Activated CD8-positive, alpha-beta memory T cell treated with anti-CD3 and anti-CD28 coated beads for 36 hours (primary cell): ENCODE measurements at regions not wholly inside any gene's neighbourhood (a gene's known extent, or its start where the extent isn't known, plus 50 kb on each side); places are given as distances from the start of the nearest gene placed in this dataset.
"Not testable (repeated sequence)": the region's sequence is repeated elsewhere in the genome, so short reads cannot be mapped to it uniquely, and the experiment has no call there.

Experiments
- CTCF ChIA-PET: fragments of 350-600 bp; sonication (Branson Sonifier 250); formaldehyde crosslinking; loops from one replicate; lab custom pipeline; 2021; ENCODE audit warnings: antibody characterized with exemption; lab: Charles Lee
- POLR2A ChIA-PET: fragments of 350-600 bp; sonication (Branson Sonifier 250); formaldehyde crosslinking; loops from one replicate; lab custom pipeline; 2021; ENCODE audit warnings: antibody characterized with exemption; lab: Charles Lee

DNA sequence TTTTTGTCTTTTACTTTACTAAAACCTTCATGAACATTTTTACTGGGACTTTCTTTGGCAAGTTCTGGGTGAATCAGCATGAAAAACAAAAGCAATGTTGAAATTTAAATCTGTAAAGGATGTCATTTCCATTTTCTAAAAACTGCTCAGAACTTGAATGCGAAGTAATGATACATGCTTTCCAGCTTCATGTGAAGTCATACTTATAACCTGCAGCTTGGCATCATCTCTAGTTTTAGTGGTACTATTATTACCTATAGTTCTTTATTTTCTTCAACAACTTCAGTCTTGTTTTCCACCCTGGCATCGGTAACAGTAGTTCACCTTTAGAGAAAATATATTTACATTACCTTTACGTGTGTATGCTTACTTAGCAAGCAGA is 421.4 kb upstream of the DIPK2B start:
- ChIA-PET POLR2A (interaction anchor here (0.6 to 1.9 kb wide), 4 partner anchors 88 to 189 kb away, joined by 3 to 7 read pairs (median 4); no protein-coding TSS in a partner anchor), CTCF (no interaction called here)

- ChIA-PET CTCF (no interaction called here), POLR2A (interaction anchor here (0.9 to 1.9 kb wide), 3 partner anchors 89 to 138 kb away, joined by 3 to 7 read pairs (median 4); no protein-coding TSS in a partner anchor)
Observed at GRCh38 chrX:45621376-45622041, 420.8 kb upstream of the DIPK2B start.

GRCh38 chrX:45619290-45619689 is 418.6 kb upstream of the DIPK2B start:
- CTCF ChIA-PET, result no interaction called here

GRCh38 chrX:45615591-45615990 is 414.9 kb upstream of the DIPK2B start:
- POLR2A ChIA-PET, CTCF ChIA-PET: not testable (repeated sequence)

More at GRCh38 chrX:45619290-45619689, 418.6 kb upstream of the DIPK2B start:
- POLR2A ChIA-PET, result no interaction called here

GRCh38 chrX:45614853-45615252 is 414.2 kb upstream of the DIPK2B start:
- CTCF ChIA-PET, result no interaction called here
- POLR2A ChIA-PET, result no interaction called here

- ChIA-PET POLR2A (no interaction called here), CTCF (no interaction called here)
Observed at GRCh38 chrX:45602151-45602550, 401.5 kb upstream of the DIPK2B start.

DNA sequence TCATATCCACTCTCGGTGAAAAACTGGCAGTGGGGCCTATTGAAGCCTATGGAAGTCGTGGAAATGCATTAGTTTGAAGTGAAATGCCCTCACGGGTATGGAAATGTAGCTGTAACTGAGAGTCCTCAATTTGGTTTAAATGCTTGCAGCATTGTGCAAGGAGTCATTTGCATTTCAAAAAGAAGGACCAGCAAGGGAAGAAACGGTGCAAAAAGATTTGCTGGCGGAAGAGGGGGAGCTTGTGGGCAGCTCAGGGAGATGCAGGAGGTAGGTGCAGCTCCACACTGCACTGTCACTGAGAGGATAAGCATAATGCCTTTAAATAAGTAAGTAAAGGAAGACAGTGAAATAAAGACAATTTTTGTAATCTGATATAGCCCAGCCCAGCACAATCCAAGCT is 400.4 kb upstream of the DIPK2B start:
- CTCF ChIA-PET, result no interaction called here
- POLR2A ChIA-PET, result no interaction called here

DNA sequence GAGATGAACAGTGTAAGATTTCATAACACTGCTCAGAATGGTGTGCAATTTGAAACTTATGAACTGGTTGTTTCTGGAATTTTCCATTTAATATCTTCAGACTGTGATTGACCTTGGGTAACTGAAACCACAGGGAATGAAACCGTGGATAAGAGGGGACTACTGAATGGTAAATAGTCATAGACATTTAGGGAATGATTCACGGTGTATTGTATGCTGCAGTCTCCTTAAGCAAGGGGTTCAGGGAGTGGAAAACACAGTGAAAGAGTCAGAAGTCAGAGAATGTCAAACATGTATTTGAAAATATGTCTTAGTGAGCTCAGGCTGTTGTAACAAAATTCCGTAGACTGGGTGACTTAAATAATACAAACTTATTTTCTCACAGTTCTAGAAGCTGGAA is 398.2 kb upstream of the DIPK2B start:
- POLR2A ChIA-PET, result no interaction called here
- CTCF ChIA-PET, result no interaction called here

DNA sequence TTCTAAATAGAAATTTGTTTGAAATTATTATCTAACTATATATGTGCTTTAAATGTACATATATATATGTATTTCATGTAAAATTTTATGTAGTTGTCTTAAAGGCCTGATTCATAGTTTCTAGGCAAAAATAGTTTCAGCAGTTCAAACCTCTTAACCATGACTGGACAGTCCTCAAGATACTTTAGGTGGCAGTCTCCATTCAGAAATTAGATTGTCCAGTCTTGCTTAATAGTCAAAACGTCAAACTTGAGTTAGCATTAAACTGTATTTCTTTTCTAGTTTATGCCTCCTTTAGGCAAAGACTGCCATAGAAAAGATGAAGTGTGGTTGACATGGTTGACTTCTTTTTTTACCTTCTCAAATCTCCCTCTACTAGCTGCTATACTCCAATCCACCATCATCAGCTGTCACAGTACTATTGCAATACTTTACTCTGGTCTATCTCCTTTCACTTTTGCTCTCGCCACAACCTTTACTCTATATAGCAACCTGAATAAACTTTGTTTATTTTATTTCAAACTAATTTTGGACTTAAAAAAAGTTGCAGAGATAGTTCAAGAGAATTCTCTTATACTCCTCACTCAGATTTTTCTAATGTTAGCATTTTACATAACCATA is 395.6 kb upstream of the DIPK2B start:
- ChIA-PET POLR2A (no interaction called here), CTCF (no interaction called here)

- ChIA-PET POLR2A (no interaction called here), CTCF (no interaction called here)
Observed at GRCh38 chrX:45592101-45592500, 391.4 kb upstream of the DIPK2B start.

GRCh38 chrX:45591650-45592049 is 391.0 kb upstream of the DIPK2B start:
- CTCF ChIA-PET, result no interaction called here

DNA sequence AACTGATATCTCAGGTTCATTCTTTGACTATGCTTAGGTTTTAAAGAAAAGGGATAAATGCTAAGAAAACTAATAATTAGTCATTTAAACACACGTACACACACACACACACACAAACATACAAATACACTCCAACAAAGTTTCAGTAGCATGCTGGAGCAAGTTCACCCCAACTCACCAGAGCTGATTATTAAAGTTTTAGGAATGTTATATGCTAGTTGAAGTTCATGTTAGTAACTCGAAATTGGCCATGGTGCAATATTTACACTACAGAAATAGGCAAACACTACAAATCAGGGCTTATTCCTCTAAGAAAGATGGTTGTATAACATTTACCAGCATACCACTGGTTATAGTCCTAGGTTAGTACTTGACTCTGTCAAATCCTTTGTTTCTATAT is 384.0 kb upstream of the DIPK2B start:
- POLR2A ChIA-PET, result no interaction called here
- CTCF ChIA-PET, result no interaction called here

More at GRCh38 chrX:45591650-45592049, 391.0 kb upstream of the DIPK2B start:
- POLR2A ChIA-PET, result no interaction called here

DNA sequence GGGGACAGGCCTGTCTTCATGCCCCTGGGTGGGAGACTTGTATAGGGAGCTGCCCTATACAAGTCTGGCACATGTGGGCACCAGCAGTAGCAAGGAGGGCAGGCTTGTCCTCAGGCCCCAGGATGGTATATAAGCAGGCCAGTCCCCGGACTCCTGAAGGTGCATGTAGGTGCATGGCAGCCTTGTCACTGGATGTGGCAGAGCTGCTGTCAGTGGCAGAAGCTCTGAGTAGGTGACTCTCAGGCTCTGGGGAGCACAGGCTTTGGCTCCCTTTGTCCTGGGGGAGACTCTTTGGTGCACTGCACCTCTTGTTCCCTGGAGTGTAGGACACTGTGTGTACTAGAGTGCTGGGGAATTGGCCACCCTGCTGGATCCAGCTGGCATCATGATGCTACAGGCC is 376.7 kb upstream of the DIPK2B start:
- POLR2A ChIA-PET, result no interaction called here
- CTCF ChIA-PET, result no interaction called here

GRCh38 chrX:45571453-45571852 is 370.8 kb upstream of the DIPK2B start:
- ChIA-PET CTCF (no interaction called here), POLR2A (no interaction called here)

- ChIA-PET POLR2A (no interaction called here), CTCF (no interaction called here)
Observed at GRCh38 chrX:45566456-45566855, 365.8 kb upstream of the DIPK2B start.

- ChIA-PET CTCF (no interaction called here), POLR2A (no interaction called here)
Observed at GRCh38 chrX:45557387-45557786, 356.7 kb upstream of the DIPK2B start.

- ChIA-PET POLR2A (no interaction called here), CTCF (no interaction called here)
Observed at GRCh38 chrX:45554736-45555135, 354.1 kb upstream of the DIPK2B start.

GRCh38 chrX:45553417-45553816 is 352.7 kb upstream of the DIPK2B start:
- ChIA-PET POLR2A (no interaction called here), CTCF (no interaction called here)

DNA sequence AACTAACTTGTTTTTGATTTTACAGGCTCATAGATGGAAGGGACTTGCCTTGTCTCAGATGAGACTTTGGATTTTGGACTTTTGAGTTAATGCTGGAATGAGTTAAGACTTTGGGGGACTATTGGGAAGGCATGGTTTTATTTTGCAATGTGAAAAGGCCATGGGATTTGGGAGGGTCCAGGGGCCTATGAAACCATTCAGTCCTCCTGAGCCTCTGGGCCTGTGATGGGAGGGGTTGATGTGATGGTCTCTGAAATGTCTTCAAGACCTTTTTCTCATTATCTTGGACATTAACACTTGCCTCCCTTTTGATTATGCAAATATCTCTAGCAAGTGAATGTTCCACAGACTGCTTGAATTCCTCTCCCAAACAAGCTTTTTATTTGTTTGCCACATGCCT is 346.0 kb upstream of the DIPK2B start:
- CTCF ChIA-PET, POLR2A ChIA-PET: not testable (repeated sequence)

DNA sequence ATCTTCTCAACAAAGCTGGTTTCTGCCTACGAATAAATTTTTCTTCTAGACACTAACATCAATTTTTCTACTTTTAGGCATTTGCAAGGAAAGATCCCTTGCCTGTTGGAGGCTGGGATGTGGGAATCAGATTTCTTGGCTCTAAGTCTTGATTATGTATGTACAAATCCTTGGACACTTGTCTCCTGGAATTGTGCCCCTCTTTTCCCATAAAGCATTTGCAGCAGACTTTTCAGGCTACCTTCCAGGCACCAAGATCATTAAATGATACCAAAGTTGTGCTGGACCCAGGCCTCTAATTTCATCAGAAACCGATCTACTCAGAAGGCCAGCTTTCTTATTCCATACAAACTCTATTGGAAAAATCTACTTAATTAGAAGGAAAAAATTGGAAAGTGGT is 339.5 kb upstream of the DIPK2B start:
- POLR2A ChIA-PET, result no interaction called here

GRCh38 chrX:45537936-45538335 is 337.3 kb upstream of the DIPK2B start:
- ChIA-PET POLR2A (no interaction called here), CTCF (no interaction called here)

More for the DNA sequence above, 339.5 kb upstream of the DIPK2B start:
- CTCF ChIA-PET, result no interaction called here
